Fibroblast of mammary gland (primary cell): ENCODE measurements at regions not wholly inside any gene's neighbourhood (a gene's known extent, or its start where the extent isn't known, plus 50 kb on each side); places are given as distances from the start of the nearest gene placed in this dataset.

ENCODE experiments used
- DNase-seq: peaks from one replicate; pipeline ENCODE4 v3.0.0-alpha.2; 2010; ENCODE audit warnings: low read depth
- H3K4me3 ChIP-seq: 2 replicates; pipeline ENCODE4 v1.5.1; 2011; ENCODE audit warnings: low read depth, mild to moderate bottlenecking, low read length, moderate library complexity; ENCODE audit not compliant: control insufficient read depth
- CTCF ChIP-seq: conservative IDR thresholded peaks from 2 replicates; pipeline ENCODE4 v1.5.1; 2011; ENCODE audit warnings: low read depth, low read length, inconsistent platforms; ENCODE audit not compliant: control insufficient read depth, insufficient read depth

GRCh38 chr4:31657859-31658570 is 937.8 kb downstream of the PCDH7 start:
- no peak for TF ChIP-seq CTCF
- peak; percentile 64 for DNase-seq
- H3K4me3 ChIP-seq: no peak overlapping the region

DNA sequence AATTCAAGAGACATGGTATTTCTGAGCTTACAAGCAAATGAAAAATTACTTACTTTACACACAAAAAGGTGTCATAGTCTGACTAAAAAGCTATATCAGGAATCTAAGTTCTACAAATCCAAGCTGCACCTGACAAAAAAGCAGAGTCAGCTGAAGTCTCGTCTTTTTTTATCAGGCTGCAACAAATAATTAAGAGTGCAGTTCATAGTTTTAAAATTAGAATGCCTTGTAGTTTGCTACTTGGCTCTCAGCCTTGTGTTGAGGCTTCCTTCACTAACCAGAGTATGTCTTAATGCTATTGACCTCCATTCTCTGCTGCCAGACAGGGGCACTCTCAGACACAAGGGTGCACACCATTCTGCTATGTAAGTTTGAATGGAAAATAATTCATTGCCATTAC is 940.7 kb downstream of the PCDH7 start:
- no peak for TF ChIP-seq CTCF
- DNase-seq: no peak
- H3K4me3 ChIP-seq: no peak overlapping the region

- TF ChIP-seq CTCF: no peak
- H3K4me3 ChIP-seq: no peak overlapping the region
- DNase-seq: no peak
Measured at GRCh38 chr4:31662951-31663350, 942.8 kb downstream of the PCDH7 start.

- peak; percentile 29 for DNase-seq
- TF ChIP-seq CTCF: no peak
- no peak overlapping the region for H3K4me3 ChIP-seq
Measured at GRCh38 chr4:31667686-31668085, 947.5 kb downstream of the PCDH7 start.

- H3K4me3 ChIP-seq: no peak overlapping the region
- peak; percentile 52 for TF ChIP-seq CTCF
- DNase-seq: peak; percentile 22
Measured at GRCh38 chr4:31674313-31674947, 954.3 kb downstream of the PCDH7 start.

DNA sequence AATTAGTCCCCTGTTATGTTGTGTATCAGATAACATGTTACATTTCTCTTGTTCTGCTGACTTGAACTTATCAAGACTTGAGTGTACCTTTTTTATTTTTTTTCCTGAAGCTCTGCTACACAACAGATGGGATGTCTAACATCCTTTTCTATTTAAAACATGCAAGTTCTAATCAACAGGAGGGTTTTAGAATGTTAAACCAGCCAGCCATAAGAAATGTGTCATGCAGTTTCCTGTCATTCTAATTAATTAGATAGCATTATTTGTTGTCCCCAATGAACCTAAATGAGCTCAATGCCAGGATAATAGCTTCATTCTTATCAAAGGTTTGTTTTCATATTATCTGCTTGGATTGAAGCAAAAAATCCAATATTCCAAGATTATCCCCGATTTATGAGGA is 958.2 kb downstream of the PCDH7 start:
- no peak overlapping the region for H3K4me3 ChIP-seq
- no peak for TF ChIP-seq CTCF
- no peak for DNase-seq
